ENCODE measurements at regions not wholly inside any gene's neighbourhood (a gene's known extent, or its start where the extent isn't known, plus 50 kb on each side); places are given as distances from the start of the nearest gene placed in this dataset.

DNA sequence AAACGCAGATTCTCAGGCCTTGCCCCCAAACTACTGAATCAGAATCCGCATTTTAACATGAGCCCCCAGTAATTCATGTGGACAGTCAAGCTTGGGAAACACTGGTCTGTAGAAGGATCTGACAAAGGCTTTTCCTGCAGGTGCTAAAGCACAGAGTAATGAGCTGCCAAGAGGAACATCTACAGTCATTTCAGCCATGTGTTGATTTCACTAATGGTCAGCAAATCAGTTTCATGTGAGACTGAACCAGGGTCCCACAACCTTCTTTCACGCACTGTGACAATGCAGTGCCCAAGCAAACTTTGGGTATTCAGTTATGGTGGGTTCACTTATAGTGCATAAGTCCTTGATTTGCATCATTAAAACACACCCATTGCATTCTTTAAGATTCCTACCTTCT is 237.6 kb downstream of the TUSC7 start:
- TF ChIP-seq, protein P1, sequence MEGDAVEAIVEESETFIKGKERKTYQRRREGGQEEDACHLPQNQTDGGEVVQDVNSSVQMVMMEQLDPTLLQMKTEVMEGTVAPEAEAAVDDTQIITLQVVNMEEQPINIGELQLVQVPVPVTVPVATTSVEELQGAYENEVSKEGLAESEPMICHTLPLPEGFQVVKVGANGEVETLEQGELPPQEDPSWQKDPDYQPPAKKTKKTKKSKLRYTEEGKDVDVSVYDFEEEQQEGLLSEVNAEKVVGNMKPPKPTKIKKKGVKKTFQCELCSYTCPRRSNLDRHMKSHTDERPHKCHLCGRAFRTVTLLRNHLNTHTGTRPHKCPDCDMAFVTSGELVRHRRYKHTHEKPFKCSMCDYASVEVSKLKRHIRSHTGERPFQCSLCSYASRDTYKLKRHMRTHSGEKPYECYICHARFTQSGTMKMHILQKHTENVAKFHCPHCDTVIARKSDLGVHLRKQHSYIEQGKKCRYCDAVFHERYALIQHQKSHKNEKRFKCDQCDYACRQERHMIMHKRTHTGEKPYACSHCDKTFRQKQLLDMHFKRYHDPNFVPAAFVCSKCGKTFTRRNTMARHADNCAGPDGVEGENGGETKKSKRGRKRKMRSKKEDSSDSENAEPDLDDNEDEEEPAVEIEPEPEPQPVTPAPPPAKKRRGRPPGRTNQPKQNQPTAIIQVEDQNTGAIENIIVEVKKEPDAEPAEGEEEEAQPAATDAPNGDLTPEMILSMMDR (IDR thresholded peaks at IDR 0.05 in 4 of 5, conservative IDR thresholded peaks at IDR 0.05 in 1 of 5) = no peak
- no peak for TF ChIP-seq POLR2A (IDR thresholded peaks at IDR 0.05)

All from gastrocnemius medialis (tissue), 4 donors.